Chondrocyte (in vitro differentiated cells): ENCODE measurements at regions not wholly inside any gene's neighbourhood (a gene's known extent, or its start where the extent isn't known, plus 50 kb on each side); places are given as distances from the start of the nearest gene placed in this dataset.

ENCODE experiments used
- DNase-seq: peaks from one replicate; pipeline ENCODE4 v3.0.0; 2021; ENCODE audit warnings: mixed read lengths, low spot score
- H3K27ac Mint-ChIP-seq: one replicate; pipeline ENCODE4 v1.8.0; 2021; ENCODE audit warnings: mild to moderate bottlenecking, moderate library complexity, mixed read lengths; ENCODE audit not compliant: unreplicated experiment
- H3K27me3 Mint-ChIP-seq: 2 replicates; pipeline ENCODE4 v1.8.0; 2021; ENCODE audit warnings: low read depth, mixed read lengths
- H3K36me3 Mint-ChIP-seq: 2 replicates; pipeline ENCODE4 v1.8.0; 2021; ENCODE audit warnings: low read depth, mixed read lengths
- H3K4me1 Mint-ChIP-seq: 2 replicates; pipeline ENCODE4 v1.8.0; 2021; ENCODE audit warnings: low read depth, mild to moderate bottlenecking, mixed read lengths
- H3K4me3 Mint-ChIP-seq: one replicate; pipeline ENCODE4 v1.8.0; 2021; ENCODE audit warnings: mild to moderate bottlenecking, moderate library complexity, mixed read lengths; ENCODE audit not compliant: unreplicated experiment
- H3K9me3 Mint-ChIP-seq: 2 replicates; pipeline ENCODE4 v1.8.0; 2021; ENCODE audit warnings: low read depth, mixed read lengths
- CTCF ChIP-seq: fragments of 200-600 bp; sonication (generic); IDR thresholded peaks from 2 replicates; pipeline ENCODE4 v1.5.0; 2021; ENCODE audit warnings: antibody characterized with exemption, mild to moderate bottlenecking, moderate library complexity

GRCh38 chr21:43334214-43334958 is 92.5 kb downstream of the SIK1 start:
- no peak for TF ChIP-seq CTCF
- no peak for DNase-seq
- Mint-ChIP-seq H3K9me3 (no peaks in the 10 kb centered on the region), H3K27ac (peak overlapping the region; percentile 99), H3K4me1 (peaks cover 33% of the 10 kb centered on the region), H3K4me3 (no peak overlapping the region), H3K27me3 (no peaks in the 10 kb centered on the region), H3K36me3 (no peaks in the 10 kb centered on the region)

GRCh38 chr21:43333298-43334062 is 93.5 kb downstream of the SIK1 start:
- no peaks in the 10 kb centered on the region for H3K9me3 Mint-ChIP-seq

GRCh38 chr21:43332861-43333297 is 94.1 kb downstream of the SIK1 start:
- no peaks in the 10 kb centered on the region for H3K36me3 Mint-ChIP-seq
- H3K4me3 Mint-ChIP-seq: peak overlapping the region; percentile 45
- no peak for TF ChIP-seq CTCF
- H3K4me1 Mint-ChIP-seq: peaks cover 30% of the 10 kb centered on the region
- no peaks in the 10 kb centered on the region for H3K9me3 Mint-ChIP-seq
- peak overlapping the region; percentile 99 for H3K27ac Mint-ChIP-seq
- H3K27me3 Mint-ChIP-seq: no peaks in the 10 kb centered on the region
- DNase-seq: no peak

More at GRCh38 chr21:43333298-43334062, 93.5 kb downstream of the SIK1 start:
- no peaks in the 10 kb centered on the region for H3K27me3 Mint-ChIP-seq
- peak overlapping the region; percentile 45 for H3K4me3 Mint-ChIP-seq
- no peak for TF ChIP-seq CTCF
- DNase-seq: no peak
- peaks cover 30% of the 10 kb centered on the region for H3K4me1 Mint-ChIP-seq
- no peaks in the 10 kb centered on the region for H3K36me3 Mint-ChIP-seq
- peak overlapping the region; percentile 99 for H3K27ac Mint-ChIP-seq

GRCh38 chr21:43331962-43332828 is 94.7 kb downstream of the SIK1 start:
- peaks cover 30% of the 10 kb centered on the region for H3K4me1 Mint-ChIP-seq
- H3K27me3 Mint-ChIP-seq: no peaks in the 10 kb centered on the region
- peak overlapping the region; percentile 95 for H3K27ac Mint-ChIP-seq
- no peaks in the 10 kb centered on the region for H3K9me3 Mint-ChIP-seq
- TF ChIP-seq CTCF: no peak
- H3K4me3 Mint-ChIP-seq: peak overlapping the region; percentile 25
- no peaks in the 10 kb centered on the region for H3K36me3 Mint-ChIP-seq
- no peak for DNase-seq
